Coronary artery (tissue), 2 donors: ENCODE measurements at regions not wholly inside any gene's neighbourhood (a gene's known extent, or its start where the extent isn't known, plus 50 kb on each side); places are given as distances from the start of the nearest gene placed in this dataset.
A peak's percentile ranks its signal among the peaks of the same experiment; 100 is the strongest.

Source experiments
- DNase-seq: peaks from one replicate; pipeline ENCODE4 v3.0.0-alpha.2; 2017; ENCODE audit warnings: low spot score
- H3K27ac ChIP-seq, 2 donors: fragments of 200-600 bp; sonication (generic); one replicate each; pipeline ENCODE4 v1.5.1; 2016 to 2019
- H3K4me3 ChIP-seq: fragments of 200-600 bp; sonication (generic); 2 replicates; pipeline ENCODE4 v1.5.1; 2016; ENCODE audit warnings: mild to moderate bottlenecking, moderate library complexity
- CTCF ChIP-seq: fragments of 200-600 bp; sonication (generic); IDR thresholded peaks from one replicate; pipeline ENCODE4 v1.5.1; 2019; ENCODE audit warnings: antibody characterized with exemption

GRCh38 chr6:95071464-95071863 lies 505.9 kb upstream of the MANEA start:
- no peak overlapping the region for H3K27ac ChIP-seq
- no peak for DNase-seq
- no peak for TF ChIP-seq CTCF

DNA sequence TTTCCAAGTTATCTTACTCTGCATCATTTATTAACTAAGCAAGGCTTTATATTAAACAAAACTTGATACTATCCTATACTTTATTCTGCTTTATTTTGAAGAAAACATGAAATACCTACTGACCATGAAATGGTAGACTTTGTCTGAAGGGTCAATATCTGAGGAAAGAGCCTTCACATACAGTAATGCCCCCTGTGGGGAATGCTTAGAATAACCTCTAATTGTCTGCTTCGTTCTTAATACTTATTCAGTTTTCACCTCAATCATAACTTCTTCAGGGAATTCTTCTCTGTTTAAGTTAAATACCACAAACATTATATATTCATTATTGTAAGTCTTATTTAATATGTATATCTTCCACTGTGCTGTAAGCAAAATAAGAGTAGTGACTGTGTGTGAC lies 498.9 kb upstream of the MANEA start:
- H3K27ac ChIP-seq: no peak overlapping the region
- no peak for DNase-seq
- no peak overlapping the region for H3K4me3 ChIP-seq
- no peak for TF ChIP-seq CTCF

More at GRCh38 chr6:95071464-95071863, 505.9 kb upstream of the MANEA start:
- H3K4me3 ChIP-seq: no peak overlapping the region

DNA sequence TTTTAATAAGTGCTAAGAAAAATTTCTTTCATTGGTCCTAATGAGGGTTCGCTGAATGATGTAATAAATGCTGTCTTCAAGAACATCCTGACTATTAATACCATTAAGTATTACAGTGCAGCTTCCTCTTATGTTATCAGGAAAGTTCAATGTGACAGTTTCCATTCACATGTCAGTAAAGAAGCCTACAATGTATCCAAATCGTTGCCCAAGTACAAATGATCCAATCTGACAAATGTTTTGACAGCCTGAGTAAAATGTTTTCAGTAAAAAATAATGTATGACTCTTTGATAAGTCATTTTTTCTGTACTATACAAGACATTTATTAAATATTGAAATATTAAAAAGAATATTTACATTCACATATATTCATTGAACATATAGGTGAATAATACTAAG lies 496.1 kb upstream of the MANEA start:
- H3K27ac ChIP-seq: no peak overlapping the region
- TF ChIP-seq CTCF: no peak
- H3K4me3 ChIP-seq: no peak overlapping the region
- DNase-seq: no peak

DNA sequence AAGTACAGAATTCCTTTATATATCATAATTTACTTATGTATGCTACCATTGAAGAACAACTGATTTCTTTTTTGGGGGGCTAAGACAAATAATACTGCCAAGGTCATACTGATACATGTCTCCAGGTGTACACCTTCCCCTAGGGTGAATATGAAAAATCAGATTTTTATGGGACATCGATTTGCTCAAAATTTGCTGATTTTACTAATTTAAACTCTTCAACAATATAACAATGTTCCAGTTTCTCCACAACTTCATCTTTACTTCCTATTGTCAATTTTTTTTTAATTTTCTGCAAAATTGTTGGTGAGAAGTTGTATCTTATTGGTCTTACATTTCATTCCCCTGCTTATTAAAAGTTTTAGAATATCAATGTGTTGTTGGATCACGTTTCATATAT lies 495.4 kb upstream of the MANEA start:
- DNase-seq: no peak
- H3K4me3 ChIP-seq: no peak overlapping the region
- no peak overlapping the region for H3K27ac ChIP-seq
- no peak for TF ChIP-seq CTCF

DNA sequence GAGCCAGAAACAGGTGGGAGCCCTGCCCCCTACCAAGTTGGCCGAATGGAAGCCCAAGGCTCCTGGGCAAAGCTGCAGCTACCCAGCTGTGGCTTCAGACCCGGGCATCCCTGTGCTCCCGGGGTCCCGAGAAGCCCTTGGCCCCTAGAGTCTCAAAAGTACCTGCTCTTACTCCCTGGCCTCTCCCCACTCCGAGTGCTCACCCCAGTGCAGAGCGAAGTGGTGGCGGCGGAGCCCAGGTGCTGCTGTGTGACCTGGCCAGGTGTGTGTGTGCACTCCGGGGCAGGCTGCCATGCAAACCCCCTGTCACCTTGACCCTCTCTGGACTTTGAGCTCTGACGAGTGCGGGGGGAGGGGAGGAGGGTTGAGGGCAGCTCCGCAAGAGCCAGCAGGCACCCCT lies 493.8 kb upstream of the MANEA start:
- no peak overlapping the region for H3K27ac ChIP-seq
- H3K4me3 ChIP-seq: no peak overlapping the region
- no peak for DNase-seq
- no peak for TF ChIP-seq CTCF

- Histone ChIP-seq H3K4me3 (no peak overlapping the region), H3K27ac (no peak overlapping the region)
- no peak for TF ChIP-seq CTCF
- peak; percentile 55 for DNase-seq
These were observed 492.5 kb upstream of the MANEA start for GRCh38 chr6:95084867-95085266.

DNA sequence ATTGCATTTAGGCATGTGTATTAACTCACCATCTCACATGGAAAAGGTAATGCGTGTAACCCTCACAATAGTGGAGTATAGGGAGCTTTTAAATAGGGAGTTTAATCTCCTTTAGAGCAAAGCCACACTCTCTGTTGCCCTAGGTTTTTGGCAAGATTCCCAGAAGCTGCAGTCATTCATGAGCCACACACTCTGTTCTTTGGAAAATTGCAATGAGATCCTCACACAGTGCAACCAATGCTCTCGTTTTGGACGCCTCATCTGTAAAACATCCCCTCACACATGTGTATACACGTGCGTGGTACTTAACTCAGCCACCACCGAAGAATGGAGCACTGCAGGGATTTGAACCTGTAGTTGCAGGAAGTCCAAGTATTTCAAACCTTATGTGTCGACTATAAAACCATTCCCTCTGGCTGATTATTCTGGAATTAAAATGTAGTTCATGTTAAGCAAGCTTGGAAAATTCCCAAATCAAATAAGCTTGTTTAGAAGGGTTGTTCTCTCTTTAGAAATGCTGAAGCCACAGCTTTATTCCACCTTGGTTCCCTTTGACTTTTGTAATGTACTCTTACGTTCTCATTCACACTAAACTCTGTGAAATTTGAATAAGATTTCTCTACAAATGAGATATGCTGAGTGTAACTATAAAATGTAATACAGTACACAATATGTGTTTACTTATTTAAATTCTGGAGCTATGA lies 489.8 kb upstream of the MANEA start:
- Histone ChIP-seq H3K4me3 (no peak overlapping the region), H3K27ac (no peak overlapping the region)
- DNase-seq: no peak
- TF ChIP-seq CTCF: no peak
